K562 (cell line): ENCODE measurements at regions not wholly inside any gene's neighbourhood (a gene's known extent, or its start where the extent isn't known, plus 50 kb on each side); places are given as distances from the start of the nearest gene placed in this dataset.

ENCODE experiments used
- ATAC-seq: fragments of 200-7000 bp; cut with Tn5 transposase; 3 replicates; pipeline ENCODE4 v1.9.1; 2020; ENCODE audit warnings: moderate library complexity
- BruUV-seq: library from RNA; stranded (reverse); fragments of 400-500 nt; replicated peaks from 2 replicates; lab custom pipeline; 2021; lab: Mats Ljungman, UMichigan
- CTCF ChIA-PET: fragments of 300-600 bp; formaldehyde crosslinking; extraction: SDS; loops from one replicate; lab custom pipeline; 2021; ENCODE audit warnings: low intra/inter-chr PET ratio; lab: Yijun Ruan, JAX
- POLR2A ChIA-PET: fragments of 300-600, 350-650 bp; sonication (Branson Sonifier 250); formaldehyde crosslinking; extraction: SDS; loops from one replicate; lab custom pipeline; 2021; ENCODE audit warnings: antibody characterized with exemption, inconsistent platforms; lab: Yijun Ruan, JAX
- DNase-seq, 4 experiments: peaks; one replicate each; pipeline versions ENCODE4 v3.0.0 to v3.0.0-alpha.2; 2011 to 2018; ENCODE audit warnings: low spot score in 3 of 4, mixed read lengths in 3 of 4; ENCODE audit errors: extremely low read depth in 1 of 4
- FAIRE-seq: peaks from 2 replicates; lab custom pipeline; 2011; peaks lifted over from hg19 to GRCh38; lab: Jason Lieb, UNC
- H2AFZ ChIP-seq: 2 replicates; pipeline ENCODE4 v1.6.0; 2011; ENCODE audit warnings: low read depth, low read length, control low read depth, inconsistent platforms
- H3K27ac ChIP-seq: fragments of 200-600 bp; 3 replicates; pipeline ENCODE4 v1.8.0; 2011; ENCODE audit warnings: low read depth, mild to moderate bottlenecking, control low read depth, inconsistent platforms, low read length, moderate library complexity, mixed read lengths; ENCODE audit errors: extremely low read depth
- H3K27me3 ChIP-seq, 2 experiments: fragments of 300-600 bp in 1 of 2; 2 replicates in 1 of 2; 3 replicates in 1 of 2; pipeline versions ENCODE4 v1.6.0 to v1.8.0; 2011; ENCODE audit warnings: inconsistent platforms in 2 of 2, low read length in 2 of 2, mild to moderate bottlenecking in 1 of 2, mixed read lengths in 1 of 2, moderate library complexity in 1 of 2; ENCODE audit not compliant: control insufficient read depth in 2 of 2, insufficient read depth in 2 of 2
- H3K36me3 ChIP-seq: fragments of 300-600 bp; 3 replicates; pipeline ENCODE4 v1.8.0; 2011; ENCODE audit warnings: mild to moderate bottlenecking, low read length, inconsistent platforms; ENCODE audit not compliant: control insufficient read depth, insufficient read depth
- H3K4me1 ChIP-seq, 2 experiments: fragments of 200-600 bp in 1 of 2; replicated peaks in 1 of 2; 2 replicates in 1 of 2; 3 replicates in 1 of 2; pipeline versions ENCODE4 v1.5.1 to v1.8.0; 2011; ENCODE audit warnings: inconsistent platforms in 2 of 2, low read length in 2 of 2, mild to moderate bottlenecking in 1 of 2, mixed read lengths in 1 of 2, moderate library complexity in 1 of 2; ENCODE audit not compliant: control insufficient read depth in 2 of 2, insufficient read depth in 2 of 2
- H3K4me2 ChIP-seq: 2 replicates; pipeline ENCODE4 v1.6.1; 2011; ENCODE audit warnings: low read length, control low read depth, inconsistent platforms, mixed read lengths; ENCODE audit not compliant: insufficient read depth
- H3K4me3 ChIP-seq: fragments of 200-600 bp; sonication (generic), shearing (Covaris generic); 2 replicates; pipeline ENCODE4 v1.5.1; 2016; ENCODE audit warnings: control low read depth, inconsistent platforms
- H3K79me2 ChIP-seq: fragments of 200-600 bp; 3 replicates; pipeline ENCODE4 v1.8.0; 2011; ENCODE audit warnings: low read length, inconsistent platforms; ENCODE audit not compliant: control insufficient read depth, insufficient read depth
- H3K9ac ChIP-seq, 2 experiments: 2 replicates each; pipeline versions ENCODE4 v1.6.0 to v1.6.1; 2011; ENCODE audit warnings: low read depth in 2 of 2, low read length in 2 of 2, control low read depth in 1 of 2, inconsistent platforms in 1 of 2, mild to moderate bottlenecking in 1 of 2, mixed read lengths in 1 of 2; ENCODE audit not compliant: insufficient read depth in 1 of 2
- H3K9me1 ChIP-seq: one replicate; pipeline ENCODE4 v1.6.0; 2011; ENCODE audit warnings: inconsistent platforms, mild to moderate bottlenecking, low read length, moderate library complexity; ENCODE audit not compliant: control insufficient read depth, insufficient read depth
- H3K9me3 ChIP-seq: replicated peaks from 2 replicates; pipeline ENCODE4 v1.5.1; 2011; ENCODE audit warnings: low read depth, low read length, inconsistent platforms; ENCODE audit not compliant: control insufficient read depth, insufficient read depth
- H4K20me1 ChIP-seq: replicated peaks from 2 replicates; pipeline ENCODE4 v1.6.1; 2011; ENCODE audit warnings: low read length, inconsistent platforms, mixed read lengths; ENCODE audit not compliant: control insufficient read depth, insufficient read depth
- BCOR ChIP-seq: fragments of 450-650 bp; IDR thresholded peaks from 2 replicates; pipeline ENCODE4 v1.6.1; 2016
- BRD9 ChIP-seq: fragments of 450-650 bp; IDR thresholded peaks from 2 replicates; pipeline ENCODE4 v1.6.1; 2018; ENCODE audit warnings: low read depth; ENCODE audit not compliant: partially characterized antibody
- CBFB ChIP-seq: sonication (generic); formaldehyde crosslinking; IDR thresholded peaks from 2 replicates; pipeline ENCODE4 v1.4.0; 2020; ENCODE audit warnings: mild to moderate bottlenecking, missing genetic modification reagents
- CREB5 ChIP-seq: fragments of 250-450 bp; sonication (Bioruptor Pico); IDR thresholded peaks from 2 replicates; pipeline ENCODE4 v1.5.0; 2020; ENCODE audit warnings: mild to moderate bottlenecking
- EP300 ChIP-seq: IDR thresholded peaks from 2 replicates; pipeline ENCODE4 v1.6.1; 2012; ENCODE audit warnings: low read length, improper control_type of control experiment
- ERF ChIP-seq: fragments of 450-650 bp; formaldehyde crosslinking; IDR thresholded peaks from 2 replicates; pipeline ENCODE4 v1.4.0; 2020; ENCODE audit warnings: mild to moderate bottlenecking, mixed read lengths
- KHSRP ChIP-seq: fragments of 450-650 bp; IDR thresholded peaks from 2 replicates; pipeline ENCODE4 v1.6.1; 2017
- LARP7 ChIP-seq: fragments of 450-650 bp; IDR thresholded peaks from 2 replicates; pipeline ENCODE4 v1.6.1; 2016
- MCM7 ChIP-seq, 2 experiments: fragments of 450-650 bp; IDR thresholded peaks; 2 replicates each; pipeline ENCODE4 v1.6.1; 2016 to 2018
- NCOA2 ChIP-seq, 2 experiments: fragments of 450-650 bp; IDR thresholded peaks; 2 replicates each; pipeline ENCODE4 v1.6.1; 2018; ENCODE audit warnings: mild to moderate bottlenecking in 2 of 2, moderate library complexity in 1 of 2; ENCODE audit not compliant: partially characterized antibody in 2 of 2
- NCOA4 ChIP-seq: fragments of 450-650 bp; IDR thresholded peaks from 2 replicates; pipeline ENCODE4 v1.6.1; 2018; ENCODE audit warnings: mild to moderate bottlenecking; ENCODE audit not compliant: partially characterized antibody
- NONO ChIP-seq, 2 experiments: fragments of 200-400 bp in 1 of 2; fragments of 450-650 bp in 1 of 2; formaldehyde crosslinking in 1 of 2; IDR thresholded peaks; 2 replicates each; pipeline ENCODE4 v1.6.1; 2017; ENCODE audit warnings: low read depth in 2 of 2, mild to moderate bottlenecking in 2 of 2, moderate library complexity in 2 of 2, low read length in 1 of 2
- NR4A1 ChIP-seq, 2 experiments: fragments of 250-450 bp in 1 of 2; fragments of 450-650 bp in 1 of 2; sonication (Bioruptor Pico) in 1 of 2; IDR thresholded peaks; 2 replicates each; pipeline versions ENCODE4 v1.4.0 to v1.6.1; 2016 to 2020; ENCODE audit warnings: mild to moderate bottlenecking in 2 of 2, missing compliant biosample characterization in 1 of 2, missing genetic modification characterization in 1 of 2, moderate library complexity in 1 of 2
- TCF3 ChIP-seq: sonication (generic); formaldehyde crosslinking; IDR thresholded peaks from 2 replicates; pipeline ENCODE4 v1.4.0; 2020; ENCODE audit warnings: mild to moderate bottlenecking, missing genetic modification reagents
- TSC22D4 ChIP-seq: fragments of 450-650 bp; IDR thresholded peaks from 2 replicates; pipeline ENCODE4 v1.6.1; 2016; ENCODE audit warnings: missing genetic modification characterization, missing biosample characterization, control low read depth
- ZNF146 ChIP-seq: IDR thresholded peaks from one replicate; pipeline ENCODE4 v1.6.1; 2018; ENCODE audit warnings: missing compliant biosample characterization; ENCODE audit not compliant: unreplicated experiment
- whole genome bisulfite sequencing: fragments of 100-300 bp; shearing (Covaris generic); methylation state at CpG from one replicate; pipeline ENCODE4 v1.1.6; 2016; ENCODE audit warnings: low coverage, mixed read lengths; ENCODE audit not compliant: insufficient coverage; ENCODE audit errors: missing lambda C conversion rate; 5-methylcytosine and 5-hydroxymethylcytosine counted together
- in situ Hi-C: fragments of 300-500 bp; cut with MboI; formaldehyde crosslinking; loops from 4 replicates; pipeline ENCODE4 v1.15.0; 2018; ENCODE audit warnings: inconsistent platforms, mixed read lengths
- intact Hi-C: fragments of 100-400 bp; cut with micrococcal nuclease; formaldehyde crosslinking; loops from 2 replicates; pipeline ENCODE4 v1.14.2; 2022
- TF ChIP-seq, protein P1 (sequence below): fragments of 450-650 bp; IDR thresholded peaks from 2 replicates; pipeline ENCODE4 v1.6.1; 2014; ENCODE audit warnings: low read depth, mild to moderate bottlenecking, moderate library complexity, borderline replicate concordance

DNA sequence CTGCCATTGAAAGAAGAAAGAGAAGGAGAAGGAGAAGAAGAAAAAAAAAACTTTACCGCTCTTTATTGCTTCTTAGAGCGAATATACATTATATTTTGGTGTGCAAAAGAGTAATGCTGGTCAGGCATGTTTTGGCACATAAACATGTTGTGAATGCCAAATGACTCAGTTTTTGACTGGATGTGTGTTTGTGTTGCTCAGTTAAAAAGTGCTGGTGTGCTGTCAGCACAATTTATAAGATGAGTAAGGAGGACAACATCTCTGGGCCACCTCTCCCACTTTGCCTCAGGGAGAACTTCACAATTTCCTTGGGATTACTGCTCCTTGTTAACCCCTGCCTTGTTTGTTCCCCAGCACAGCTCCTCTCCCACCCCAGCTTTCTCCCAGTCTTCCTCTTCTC is 584.8 kb downstream of the ETNK1 start:
- Histone ChIP-seq H3K4me3 (no peak overlapping the region), H4K20me1 (no peaks in the 10 kb centered on the region), H2AFZ (no peak overlapping the region), H3K36me3 (no peaks in the 10 kb centered on the region), H3K9me1 (no peaks in the 10 kb centered on the region), H3K27ac (no peak overlapping the region), H3K9ac (no peak overlapping the region), H3K9me3 (no peaks in the 10 kb centered on the region), H3K79me2 (no peaks in the 10 kb centered on the region), H3K4me1 (no peaks in the 10 kb centered on the region), H3K4me2 (no peak overlapping the region), H3K27me3 (no peaks in the 10 kb centered on the region)
- 75% methylated on average over 1 of the region's 2 CpGs for WGBS
- POLR2A ChIA-PET, result no interaction called here
- in situ Hi-C loops, result no loop called here
- intact Hi-C loops, result loop anchor here (5.0 to 10.0 kb wide), 3 partner anchors 295 to 1568 kb away; no protein-coding TSS in a partner anchor
- CTCF ChIA-PET, result no interaction called here
- no peak for ATAC-seq
- no peak for FAIRE-seq
- no peak for DNase-seq
- no TSS peak for BruUV-seq
- TF ChIP-seq TSC22D4 (tag) (no peak), ERF (no peak), KHSRP (no peak), LARP7 (no peak), CREB5 (CRISPR knock-in tag) (no peak), CBFB (CRISPR knock-in tag) (no peak)

- Histone ChIP-seq H4K20me1 (no peaks in the 10 kb centered on the region), H3K9me1 (no peaks in the 10 kb centered on the region), H3K9me3 (no peaks in the 10 kb centered on the region), H3K4me2 (no peak overlapping the region), H3K27ac (no peak overlapping the region), H2AFZ (no peak overlapping the region), H3K27me3 (no peaks in the 10 kb centered on the region), H3K9ac (no peak overlapping the region), H3K4me1 (no peaks in the 10 kb centered on the region), H3K4me3 (no peak overlapping the region), H3K36me3 (no peaks in the 10 kb centered on the region), H3K79me2 (no peaks in the 10 kb centered on the region)
- DNase-seq (no peak), FAIRE-seq (no peak), ATAC-seq (no peak)
- in situ Hi-C loops (no loop called here), intact Hi-C loops (no loop called here)
- POLR2A ChIA-PET, result no interaction called here
- 78% methylated on average over 4 of the region's 4 CpGs for WGBS
- CTCF ChIA-PET, result interaction anchor here (0.5 kb wide), 1 partner anchor 163 kb away, joined by 4 read pairs; no protein-coding TSS in a partner anchor
- BruUV-seq, result no TSS peak
- TF ChIP-seq NR4A1 (CRISPR knock-in tag; IDR thresholded peaks at IDR 0.05) (no peak), NR4A1 (tag; IDR thresholded peaks at IDR 0.05) (no peak), TCF3 (CRISPR knock-in tag) (no peak), ZNF146 (no peak), MCM7 (IDR thresholded peaks at IDR 0.05) (no peak), BCOR (no peak), NCOA2 (IDR thresholded peaks at IDR 0.05; ENCODE audit: partially characterized antibody in 2 of 2) (no peak), BRD9 (no peak), NCOA4 (no peak), EP300 (no peak), NONO (IDR thresholded peaks at IDR 0.05; ENCODE audit: low read depth in 2 of 2, low read length in 1 of 2) (no peak)
- TF ChIP-seq, protein P1, sequence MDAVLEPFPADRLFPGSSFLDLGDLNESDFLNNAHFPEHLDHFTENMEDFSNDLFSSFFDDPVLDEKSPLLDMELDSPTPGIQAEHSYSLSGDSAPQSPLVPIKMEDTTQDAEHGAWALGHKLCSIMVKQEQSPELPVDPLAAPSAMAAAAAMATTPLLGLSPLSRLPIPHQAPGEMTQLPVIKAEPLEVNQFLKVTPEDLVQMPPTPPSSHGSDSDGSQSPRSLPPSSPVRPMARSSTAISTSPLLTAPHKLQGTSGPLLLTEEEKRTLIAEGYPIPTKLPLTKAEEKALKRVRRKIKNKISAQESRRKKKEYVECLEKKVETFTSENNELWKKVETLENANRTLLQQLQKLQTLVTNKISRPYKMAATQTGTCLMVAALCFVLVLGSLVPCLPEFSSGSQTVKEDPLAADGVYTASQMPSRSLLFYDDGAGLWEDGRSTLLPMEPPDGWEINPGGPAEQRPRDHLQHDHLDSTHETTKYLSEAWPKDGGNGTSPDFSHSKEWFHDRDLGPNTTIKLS, result no peak
Measured at GRCh38 chr12:23210573-23210972, 585.6 kb downstream of the ETNK1 start.
